Gastroesophageal sphincter (tissue), 4 donors: ENCODE measurements at regions not wholly inside any gene's neighbourhood (a gene's known extent, or its start where the extent isn't known, plus 50 kb on each side); places are given as distances from the start of the nearest gene placed in this dataset.
"Not testable (repeated sequence)": the region's sequence is repeated elsewhere in the genome, so short reads cannot be mapped to it uniquely, and the experiment has no call there.

Experiments
- ATAC-seq: fragments of 150-250 bp; one replicate; pipeline ENCODE4 v1.9.1; 2016; ENCODE audit warnings: mild to moderate bottlenecking, moderate library complexity
- H3K27ac ChIP-seq, 4 donors: fragments of 200-600 bp; sonication (generic) in 3 of 4; 1 replicate in 3 of 4; 2 replicates in 1 of 4; pipeline ENCODE4 v1.5.1; 2016 to 2019
- H3K27me3 ChIP-seq: fragments of 200-600 bp; sonication (generic); one replicate; pipeline ENCODE4 v1.5.1; 2019
- H3K36me3 ChIP-seq, 2 donors: fragments of 200-600 bp; sonication (generic); one replicate each; pipeline ENCODE4 v1.5.1; 2019; ENCODE audit warnings: control low read depth in 1 of 2
- H3K4me1 ChIP-seq, 3 donors: fragments of 200-600 bp; sonication (generic); 1 replicate in 2 of 3; 2 replicates in 1 of 3; pipeline ENCODE4 v1.5.1; 2016 to 2019; ENCODE audit warnings: control low read depth in 2 of 3
- H3K4me3 ChIP-seq, 2 donors: fragments of 200-600 bp; sonication (generic); one replicate each; pipeline ENCODE4 v1.5.1; 2019; ENCODE audit warnings: mild to moderate bottlenecking in 1 of 2, moderate library complexity in 1 of 2
- H3K9me3 ChIP-seq, 3 donors: fragments of 200-600 bp; sonication (generic); one replicate each; pipeline ENCODE4 v1.5.1; 2017 to 2019; ENCODE audit warnings: control low read depth in 2 of 3
- EP300 ChIP-seq: sonication (generic); formaldehyde crosslinking; IDR thresholded peaks from one replicate; pipeline ENCODE4 v1.6.1; 2017; ENCODE audit warnings: antibody characterized with exemption, mild to moderate bottlenecking
- POLR2A ChIP-seq, 2 donors: fragments of 450-650 bp; IDR thresholded peaks; one replicate each; pipeline ENCODE4 v1.6.1; 2017; ENCODE audit warnings: antibody characterized with exemption in 2 of 2, mild to moderate bottlenecking in 2 of 2, moderate library complexity in 1 of 2
- POLR2AphosphoS5 ChIP-seq: sonication (generic); formaldehyde crosslinking; IDR thresholded peaks from one replicate; pipeline ENCODE4 v1.6.1; 2017; ENCODE audit warnings: antibody characterized with exemption
- WGBS, 2 donors: methylation state at CpG; one replicate each; pipeline ENCODE4 v1.1.5; 2018; ENCODE audit warnings: low coverage in 1 of 2; 5-methylcytosine and 5-hydroxymethylcytosine counted together
- TF ChIP-seq, protein P1 (sequence below), 4 experiments: fragments of 200-600 bp in 2 of 4; fragments of 450-650 bp in 2 of 4; sonication (generic) in 1 of 4; IDR thresholded peaks; one replicate each; pipeline ENCODE4 v1.5.1; 2017 to 2019; ENCODE audit warnings: antibody characterized with exemption in 4 of 4, mild to moderate bottlenecking in 2 of 4, moderate library complexity in 2 of 4

DNA sequence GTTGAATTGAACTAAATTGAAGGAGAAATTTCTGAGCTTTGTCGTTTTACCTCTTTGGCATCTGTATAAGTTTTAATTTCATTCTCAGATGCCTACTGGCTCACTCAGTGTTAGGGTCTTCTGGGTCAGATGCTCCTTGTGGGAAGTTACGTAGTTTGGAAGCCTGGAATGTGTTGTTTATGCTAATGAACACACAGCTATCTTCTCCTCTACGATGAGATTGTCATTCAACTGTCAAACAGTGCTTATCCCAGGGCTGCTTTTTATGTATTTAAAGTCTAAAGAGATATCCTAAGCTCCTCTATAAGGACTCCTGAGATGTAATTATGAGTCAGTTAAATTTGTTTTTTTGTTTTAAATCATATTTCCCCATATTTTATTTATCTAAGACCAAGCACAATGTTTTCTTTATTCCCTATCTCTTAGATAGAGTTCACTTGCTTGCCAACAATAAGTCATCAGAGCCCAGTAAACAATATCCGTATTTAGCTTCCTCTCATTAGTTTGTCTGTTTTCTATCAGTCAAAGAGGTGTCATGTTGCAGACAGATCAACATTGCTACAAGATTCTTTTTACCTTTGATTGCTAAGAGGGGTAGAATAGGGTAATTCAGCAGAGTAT lies 368.0 kb upstream of the PDE3A start:
- WGBS, 2 donors: 47 to 53% methylated on average over 4 of the region's 4 CpGs
- Histone ChIP-seq H3K4me3 (no peak overlapping the region), H3K9me3 (no peaks in the 10 kb centered on the region), H3K27me3 (no peaks in the 10 kb centered on the region), H3K4me1 (no peaks in the 10 kb centered on the region), H3K36me3 (no peaks in the 10 kb centered on the region), H3K27ac (no peak overlapping the region)
- ATAC-seq: no peak
- no peak for TF ChIP-seq POLR2AphosphoS5
- no peak for TF ChIP-seq EP300
- TF ChIP-seq POLR2A (IDR thresholded peaks at IDR 0.05): no peak
- TF ChIP-seq, protein P1, sequence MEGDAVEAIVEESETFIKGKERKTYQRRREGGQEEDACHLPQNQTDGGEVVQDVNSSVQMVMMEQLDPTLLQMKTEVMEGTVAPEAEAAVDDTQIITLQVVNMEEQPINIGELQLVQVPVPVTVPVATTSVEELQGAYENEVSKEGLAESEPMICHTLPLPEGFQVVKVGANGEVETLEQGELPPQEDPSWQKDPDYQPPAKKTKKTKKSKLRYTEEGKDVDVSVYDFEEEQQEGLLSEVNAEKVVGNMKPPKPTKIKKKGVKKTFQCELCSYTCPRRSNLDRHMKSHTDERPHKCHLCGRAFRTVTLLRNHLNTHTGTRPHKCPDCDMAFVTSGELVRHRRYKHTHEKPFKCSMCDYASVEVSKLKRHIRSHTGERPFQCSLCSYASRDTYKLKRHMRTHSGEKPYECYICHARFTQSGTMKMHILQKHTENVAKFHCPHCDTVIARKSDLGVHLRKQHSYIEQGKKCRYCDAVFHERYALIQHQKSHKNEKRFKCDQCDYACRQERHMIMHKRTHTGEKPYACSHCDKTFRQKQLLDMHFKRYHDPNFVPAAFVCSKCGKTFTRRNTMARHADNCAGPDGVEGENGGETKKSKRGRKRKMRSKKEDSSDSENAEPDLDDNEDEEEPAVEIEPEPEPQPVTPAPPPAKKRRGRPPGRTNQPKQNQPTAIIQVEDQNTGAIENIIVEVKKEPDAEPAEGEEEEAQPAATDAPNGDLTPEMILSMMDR (IDR thresholded peaks at IDR 0.05): no peak

DNA sequence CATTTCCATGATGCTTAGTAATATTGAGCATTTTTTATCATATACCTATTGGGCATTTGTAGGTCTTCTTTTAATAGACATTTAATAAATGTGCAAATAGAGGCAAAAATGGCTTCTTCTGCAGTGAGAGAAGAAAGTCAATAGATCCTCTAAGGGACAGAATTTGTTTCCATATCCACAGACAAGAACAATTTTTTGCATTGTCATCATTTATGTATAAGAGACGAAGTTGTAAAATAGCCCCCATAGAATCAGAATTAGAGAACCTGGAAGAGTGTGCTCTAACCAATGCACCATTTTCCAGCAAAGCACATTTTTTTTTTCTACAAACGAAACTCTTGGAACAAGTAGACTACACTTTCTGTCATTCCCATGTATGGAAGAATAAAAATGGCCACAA lies 365.1 kb upstream of the PDE3A start:
- H3K4me1 ChIP-seq: no peaks in the 10 kb centered on the region
- ATAC-seq: no peak
- H3K27ac ChIP-seq: no peak overlapping the region
- 100% methylated on average over 2 of the region's 2 CpGs for WGBS, 2 donors
- no peaks in the 10 kb centered on the region for H3K9me3 ChIP-seq
- no peak overlapping the region for H3K4me3 ChIP-seq
- H3K27me3 ChIP-seq: no peaks in the 10 kb centered on the region
- TF ChIP-seq, protein P1 (IDR thresholded peaks at IDR 0.05): no peak
- TF ChIP-seq POLR2A (IDR thresholded peaks at IDR 0.05) (no peak), EP300 (no peak), POLR2AphosphoS5 (no peak)
- H3K36me3 ChIP-seq: no peaks in the 10 kb centered on the region

DNA sequence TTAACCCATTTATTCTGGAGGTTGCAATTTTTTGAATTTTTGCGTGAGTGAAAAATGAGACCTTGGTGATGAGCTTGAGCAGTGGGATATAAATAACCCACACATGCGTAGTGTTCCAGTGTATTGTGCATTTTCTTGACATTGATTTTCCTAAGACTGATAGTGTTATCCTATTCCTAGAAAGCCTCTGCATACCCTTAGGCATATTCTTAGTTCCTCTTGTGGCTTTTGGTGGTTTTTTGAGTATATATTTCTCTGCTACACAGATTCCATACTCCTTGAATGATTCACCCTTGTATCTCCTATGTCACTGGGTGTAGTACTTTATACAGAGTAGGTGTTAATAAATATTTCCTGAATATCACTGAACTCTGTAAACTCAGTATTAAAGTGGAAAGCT lies 363.4 kb upstream of the PDE3A start:
- no peak for ATAC-seq
- H3K27ac ChIP-seq: no peak overlapping the region

DNA sequence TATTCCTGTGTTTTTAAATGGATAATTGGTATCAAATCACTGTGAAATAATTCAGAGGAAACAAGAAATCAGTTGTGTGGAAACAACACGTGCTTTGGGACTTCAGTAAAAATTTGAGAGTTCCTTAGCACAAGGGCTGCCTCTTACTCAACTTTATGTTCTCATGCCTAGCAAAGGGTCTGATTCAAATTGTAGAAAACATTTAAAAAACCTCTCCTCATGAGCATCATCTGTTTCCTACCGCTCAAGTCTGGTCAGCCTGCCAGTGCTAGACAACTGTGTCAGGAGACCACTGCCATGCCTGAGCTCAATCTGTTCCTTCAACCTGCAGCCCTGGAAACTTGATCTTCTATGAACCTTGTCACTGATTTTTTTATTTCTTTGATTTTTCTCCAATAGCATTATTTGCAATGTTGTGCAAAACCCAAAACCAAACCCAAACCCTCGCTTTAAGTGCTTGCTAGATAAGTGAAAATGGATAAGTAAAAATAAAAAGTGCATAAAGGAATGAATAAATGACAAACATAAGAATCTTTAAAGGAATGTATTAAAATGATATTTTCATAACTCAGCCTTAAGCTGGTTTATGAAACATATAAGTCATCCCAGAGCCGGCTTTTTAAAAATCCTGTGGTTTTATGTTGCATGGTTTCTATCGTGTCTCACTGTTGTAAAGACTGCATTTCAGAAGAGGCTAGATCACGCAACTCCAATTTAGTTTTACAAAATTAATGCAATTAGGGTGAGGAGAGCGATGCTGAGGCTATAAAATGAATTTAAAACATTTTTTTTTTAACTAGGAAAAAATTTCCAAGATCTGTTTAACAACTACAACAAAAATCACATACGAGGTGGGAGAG lies 361.2 kb upstream of the PDE3A start:
- no peaks in the 10 kb centered on the region for H3K36me3 ChIP-seq
- ATAC-seq: no peak
- H3K27ac ChIP-seq: no peak overlapping the region
- H3K27me3 ChIP-seq: no peaks in the 10 kb centered on the region
- no peaks in the 10 kb centered on the region for H3K9me3 ChIP-seq
- TF ChIP-seq POLR2A (IDR thresholded peaks at IDR 0.05) (no peak), EP300 (no peak)
- TF ChIP-seq, protein P1 (IDR thresholded peaks at IDR 0.05): no peak
- H3K4me3 ChIP-seq: no peak overlapping the region
- WGBS, 2 donors: 81 to 84% methylated on average over 8 of the region's 8 CpGs
- peaks cover 0 to 13% (median 0%) of the 10 kb centered on the region in 3 donors for H3K4me1 ChIP-seq

More for the DNA sequence above, 363.4 kb upstream of the PDE3A start:
- whole genome bisulfite sequencing, 2 donors: 42 to 88% methylated on average over 2 of the region's 2 CpGs
- Histone ChIP-seq H3K9me3 (no peaks in the 10 kb centered on the region), H3K27me3 (no peaks in the 10 kb centered on the region), H3K4me3 (no peak overlapping the region), H3K36me3 (no peaks in the 10 kb centered on the region), H3K4me1 (no peaks in the 10 kb centered on the region)
- TF ChIP-seq, protein P1 (IDR thresholded peaks at IDR 0.05): no peak
- no peak for TF ChIP-seq POLR2AphosphoS5

DNA sequence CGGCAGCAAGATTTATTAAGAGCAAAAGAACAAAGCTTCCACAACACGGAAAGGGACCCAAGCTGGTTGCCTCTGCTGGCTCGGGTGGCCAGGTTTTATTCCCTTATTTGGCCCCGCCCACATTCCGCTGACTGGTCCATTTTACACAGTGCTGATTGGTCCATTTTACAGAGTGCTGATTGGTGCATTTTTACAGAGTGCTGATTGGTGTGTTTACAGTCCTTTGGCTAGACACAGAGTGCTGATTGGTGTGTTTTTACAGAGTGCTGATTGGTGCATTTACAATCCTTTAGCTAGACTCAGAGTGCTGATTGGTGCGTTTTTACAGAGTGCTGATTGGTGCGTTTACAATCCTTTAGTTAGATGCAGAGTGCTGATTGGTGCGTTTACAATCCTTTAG lies 358.4 kb upstream of the PDE3A start:
- H3K4me1 ChIP-seq: peaks cover 0 to 13% (median 0%) of the 10 kb centered on the region in 3 donors
- H3K9me3 ChIP-seq, H3K36me3 ChIP-seq, ATAC-seq, H3K4me3 ChIP-seq, H3K27me3 ChIP-seq, H3K27ac ChIP-seq: not testable (repeated sequence)
- 91 to 93% methylated on average over 5 to 8 of the region's 8 CpGs for WGBS, 2 donors
